ENCODE measurements at regions not wholly inside any gene's neighbourhood (a gene's known extent, or its start where the extent isn't known, plus 50 kb on each side); places are given as distances from the start of the nearest gene placed in this dataset.

GRCh38 chr1:217240656-217241055 lies 390.2 kb downstream of the GPATCH2 start:
- no peaks in the 10 kb centered on the region for H3K4me1 ChIP-seq (replicated peaks in 1 of 2; ENCODE audit: control insufficient read depth in 2 of 2, insufficient read depth in 2 of 2, low read length in 2 of 2)
- no peak for DNase-seq (ENCODE audit: extremely low read depth in 1 of 4, low spot score in 3 of 4)
- TF ChIP-seq KLF10 (CRISPR knock-in tag; IDR thresholded peaks at IDR 0.05), result no peak
- no peak for TF ChIP-seq ZNF395 (CRISPR knock-in tag; IDR thresholded peaks at IDR 0.05)
- no peak for TF ChIP-seq DPF2 (IDR thresholded peaks at IDR 0.05)
- TF ChIP-seq ZNF518B (CRISPR knock-in tag; IDR thresholded peaks at IDR 0.05), result no peak
- CTCF ChIA-PET (ENCODE audit: low intra/inter-chr PET ratio), result no interaction called here
- no peak overlapping the region for H3K27ac ChIP-seq (ENCODE audit: extremely low read depth, low read depth, low read length)
- H3K36me3 ChIP-seq (ENCODE audit: control insufficient read depth, insufficient read depth, low read length), result no peaks in the 10 kb centered on the region
- no peaks in the 10 kb centered on the region for H3K9me1 ChIP-seq (ENCODE audit: control insufficient read depth, insufficient read depth, low read length)
- no peak overlapping the region for H3K4me2 ChIP-seq (ENCODE audit: insufficient read depth, low read length)
- no peaks in the 10 kb centered on the region for H4K20me1 ChIP-seq (replicated peaks; ENCODE audit: control insufficient read depth, insufficient read depth, low read length)
- no TSS peak for BruUV-seq (replicated peaks)
- H3K79me2 ChIP-seq (ENCODE audit: control insufficient read depth, insufficient read depth, low read length), result no peaks in the 10 kb centered on the region
- no peak overlapping the region for H3K9ac ChIP-seq (ENCODE audit: insufficient read depth in 1 of 2, low read depth in 2 of 2, low read length in 2 of 2)
- POLR2A ChIA-PET, result no interaction called here
- H3K27me3 ChIP-seq (ENCODE audit: control insufficient read depth in 2 of 2, insufficient read depth in 2 of 2, low read length in 2 of 2), result no peaks in the 10 kb centered on the region
- H2AFZ ChIP-seq (ENCODE audit: low read depth, low read length), result no peak overlapping the region
- no peak for ATAC-seq
- no peak for FAIRE-seq
- 0% methylated on average over 2 of the region's 2 CpGs for WGBS (ENCODE audit: insufficient coverage, low coverage, missing lambda C conversion rate)
- no peaks in the 10 kb centered on the region; the same call in none of the 2 replicates for H3K9me3 ChIP-seq (replicated peaks; ENCODE audit: control insufficient read depth, insufficient read depth, low read depth, low read length)
- in situ Hi-C loops (cut with MboI), result no loop called here
- intact Hi-C loops (cut with micrococcal nuclease), result no loop called here
- H3K4me3 ChIP-seq, result no peak overlapping the region
